Glutamatergic neuron (in vitro differentiated cells): ENCODE measurements at regions not wholly inside any gene's neighbourhood (a gene's known extent, or its start where the extent isn't known, plus 50 kb on each side); places are given as distances from the start of the nearest gene placed in this dataset.
"Not testable (repeated sequence)": the region's sequence is repeated elsewhere in the genome, so short reads cannot be mapped to it uniquely, and the experiment has no call there.

Experiments
- DNase-seq: peaks from one replicate; pipeline ENCODE4 v3.0.0; 2022
- H3K27ac Mint-ChIP-seq: one replicate; pipeline ENCODE4 v1.8.0; 2020; ENCODE audit warnings: mild to moderate bottlenecking, mixed read lengths, inconsistent platforms; ENCODE audit not compliant: unreplicated experiment
- H3K27me3 Mint-ChIP-seq: one replicate; pipeline ENCODE4 v1.8.0; 2020; ENCODE audit warnings: mild to moderate bottlenecking, moderate library complexity, mixed read lengths, inconsistent platforms; ENCODE audit not compliant: unreplicated experiment
- H3K36me3 Mint-ChIP-seq: one replicate; pipeline ENCODE4 v1.8.0; 2020; ENCODE audit warnings: mild to moderate bottlenecking, mixed read lengths, inconsistent platforms; ENCODE audit not compliant: unreplicated experiment
- H3K4me1 Mint-ChIP-seq: one replicate; pipeline ENCODE4 v1.8.0; 2020; ENCODE audit warnings: mild to moderate bottlenecking, low read depth, mixed read lengths, inconsistent platforms; ENCODE audit not compliant: unreplicated experiment
- H3K4me3 Mint-ChIP-seq: one replicate; pipeline ENCODE4 v1.8.0; 2020; ENCODE audit warnings: mild to moderate bottlenecking, mixed read lengths, inconsistent platforms; ENCODE audit not compliant: unreplicated experiment
- H3K9me3 Mint-ChIP-seq: one replicate; pipeline ENCODE4 v1.8.0; 2020; ENCODE audit warnings: mild to moderate bottlenecking, moderate library complexity, mixed read lengths, inconsistent platforms; ENCODE audit not compliant: unreplicated experiment
- CTCF ChIP-seq: fragments of 200-600 bp; sonication (generic); IDR thresholded peaks from one replicate; pipeline ENCODE4 v1.5.0; 2021; ENCODE audit not compliant: partially characterized antibody, unreplicated experiment

- Mint-ChIP-seq H3K36me3 (no peaks in the 10 kb centered on the region), H3K27ac (no peak overlapping the region), H3K9me3 (no peaks in the 10 kb centered on the region), H3K4me3 (no peak overlapping the region), H3K4me1 (no peaks in the 10 kb centered on the region), H3K27me3 (no peaks in the 10 kb centered on the region)
- TF ChIP-seq CTCF, result no peak
- no peak for DNase-seq
These were observed 132.6 kb upstream of the ETV3 start for GRCh38 chr1:157270705-157271274.

GRCh38 chr1:157269656-157270375, 131.6 kb upstream of the ETV3 start:
- Mint-ChIP-seq H3K4me3 (no peak overlapping the region), H3K27ac (no peak overlapping the region), H3K9me3 (no peaks in the 10 kb centered on the region), H3K4me1 (no peaks in the 10 kb centered on the region), H3K36me3 (no peaks in the 10 kb centered on the region), H3K27me3 (no peaks in the 10 kb centered on the region)
- DNase-seq, result no peak
- no peak for TF ChIP-seq CTCF

DNA sequence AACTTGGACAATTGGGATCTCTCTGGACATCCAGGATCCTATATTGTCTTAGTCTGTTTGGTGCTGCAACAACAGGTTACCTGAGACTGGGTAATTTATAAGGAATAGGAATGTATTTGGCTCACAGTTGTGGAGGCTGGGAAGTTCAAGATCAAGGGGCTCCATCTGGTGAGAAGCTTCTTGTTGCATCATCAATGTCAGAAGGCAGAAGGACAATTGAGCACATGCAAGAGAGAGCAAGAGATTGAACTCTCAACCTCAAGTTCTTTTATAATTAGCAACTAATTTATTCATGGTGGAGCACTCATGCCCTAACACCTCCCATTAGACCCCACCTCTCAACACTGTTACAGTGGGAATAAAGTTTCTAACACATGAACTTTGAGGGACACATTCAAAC, 124.7 kb upstream of the ETV3 start:
- no peak for TF ChIP-seq CTCF
- no peak for DNase-seq
- Mint-ChIP-seq H3K4me3 (no peak overlapping the region), H3K27me3 (no peaks in the 10 kb centered on the region), H3K36me3 (no peaks in the 10 kb centered on the region), H3K9me3 (no peaks in the 10 kb centered on the region), H3K4me1 (no peaks in the 10 kb centered on the region), H3K27ac (no peak overlapping the region)

- no peak for TF ChIP-seq CTCF
- H3K4me1 Mint-ChIP-seq, result no peaks in the 10 kb centered on the region
- H3K27ac Mint-ChIP-seq, result no peak overlapping the region
- H3K9me3 Mint-ChIP-seq, result no peaks in the 10 kb centered on the region
- H3K27me3 Mint-ChIP-seq, result no peaks in the 10 kb centered on the region
- no peaks in the 10 kb centered on the region for H3K36me3 Mint-ChIP-seq
- no peak overlapping the region for H3K4me3 Mint-ChIP-seq
- DNase-seq, result no peak
These were observed 124.2 kb upstream of the ETV3 start for GRCh38 chr1:157262422-157262821.

- H3K27ac Mint-ChIP-seq, H3K9me3 Mint-ChIP-seq, DNase-seq, H3K27me3 Mint-ChIP-seq, H3K36me3 Mint-ChIP-seq, H3K4me3 Mint-ChIP-seq, H3K4me1 Mint-ChIP-seq: not testable (repeated sequence)
These were observed 117.7 kb upstream of the ETV3 start for GRCh38 chr1:157255891-157256290.

DNA sequence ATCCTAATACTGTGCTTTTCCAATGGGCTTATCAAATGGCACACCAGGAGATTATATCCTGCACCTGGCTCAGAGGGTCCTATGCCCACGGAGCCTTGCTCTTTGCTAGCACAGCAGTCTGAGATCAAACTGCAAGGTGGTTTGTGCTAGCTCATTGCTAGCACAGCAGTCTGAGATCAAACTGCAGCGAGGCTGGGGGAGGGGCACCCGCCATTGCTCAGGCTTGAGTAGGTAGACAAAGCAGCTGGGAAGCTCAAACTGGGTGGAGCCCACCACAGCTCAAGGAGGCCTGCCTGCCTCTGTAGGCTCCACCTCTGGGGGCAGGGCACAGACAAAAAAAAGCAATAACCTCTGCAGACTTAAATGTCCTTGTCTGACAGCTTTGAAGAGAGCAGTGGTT, 116.0 kb upstream of the ETV3 start:
- not testable (repeated sequence) for H3K27me3 Mint-ChIP-seq, H3K4me1 Mint-ChIP-seq, H3K36me3 Mint-ChIP-seq, H3K27ac Mint-ChIP-seq, H3K9me3 Mint-ChIP-seq, H3K4me3 Mint-ChIP-seq, DNase-seq
